ENCODE measurements at regions not wholly inside any gene's neighbourhood (a gene's known extent, or its start where the extent isn't known, plus 50 kb on each side); places are given as distances from the start of the nearest gene placed in this dataset.

DNA sequence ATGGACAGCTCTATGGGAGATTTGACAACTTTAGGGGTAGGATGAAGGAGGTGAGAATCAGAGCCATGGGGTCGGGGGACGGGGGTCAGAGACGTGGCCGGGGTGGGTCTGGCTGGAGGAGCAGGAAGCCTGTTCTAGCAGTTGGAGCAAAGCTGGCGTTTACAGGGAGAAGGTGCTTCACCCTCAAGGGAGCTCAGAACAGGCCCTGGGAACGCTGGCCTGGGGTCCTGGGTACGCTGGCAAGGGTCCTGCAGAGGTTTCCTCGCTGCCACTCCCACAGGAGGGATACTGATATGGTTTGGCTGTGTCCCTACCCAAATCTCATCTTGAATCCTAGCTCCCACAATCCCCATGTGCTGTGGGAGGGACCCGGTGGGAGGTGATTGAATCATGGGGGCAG is 205.0 kb upstream of the ARL4C start:
- no peak for TF ChIP-seq CTCF (IDR thresholded peaks at IDR 0.05)
- no peak for TF ChIP-seq POLR2A (IDR thresholded peaks at IDR 0.05)

Measured in lower leg skin (tissue), 3 donors.